GM06990 (cell line): ENCODE measurements at regions not wholly inside any gene's neighbourhood (a gene's known extent, or its start where the extent isn't known, plus 50 kb on each side); places are given as distances from the start of the nearest gene placed in this dataset.

Experiments
- DNase-seq: peaks from one replicate; pipeline ENCODE4 v3.0.0-alpha.2; 2011; ENCODE audit not compliant: insufficient read length; ENCODE audit errors: extremely low read depth
- H3K27me3 ChIP-seq: replicated peaks from 2 replicates; pipeline ENCODE4 v1.6.0; 2011; ENCODE audit warnings: low read length; ENCODE audit not compliant: control insufficient read depth, insufficient read depth
- H3K36me3 ChIP-seq: 2 replicates; pipeline ENCODE4 v1.5.1; 2011; ENCODE audit warnings: low read length; ENCODE audit not compliant: control insufficient read depth, insufficient read depth
- H3K4me3 ChIP-seq: replicated peaks from 2 replicates; pipeline ENCODE4 v1.5.1; 2011; ENCODE audit warnings: low read depth, mild to moderate bottlenecking, control low read depth, low read length
- TF ChIP-seq, protein P1 (sequence below): IDR thresholded peaks from 2 replicates; pipeline ENCODE4 v1.5.1; 2011; ENCODE audit warnings: low read length, control low read depth, mild to moderate bottlenecking, inconsistent platforms; ENCODE audit not compliant: insufficient read depth, poor library complexity, severe bottlenecking

GRCh38 chr20:60352017-60352416 lies 393.8 kb downstream of the CDH26 start:
- DNase-seq: no peak
- no peaks in the 10 kb centered on the region for H3K36me3 ChIP-seq
- TF ChIP-seq, protein P1, sequence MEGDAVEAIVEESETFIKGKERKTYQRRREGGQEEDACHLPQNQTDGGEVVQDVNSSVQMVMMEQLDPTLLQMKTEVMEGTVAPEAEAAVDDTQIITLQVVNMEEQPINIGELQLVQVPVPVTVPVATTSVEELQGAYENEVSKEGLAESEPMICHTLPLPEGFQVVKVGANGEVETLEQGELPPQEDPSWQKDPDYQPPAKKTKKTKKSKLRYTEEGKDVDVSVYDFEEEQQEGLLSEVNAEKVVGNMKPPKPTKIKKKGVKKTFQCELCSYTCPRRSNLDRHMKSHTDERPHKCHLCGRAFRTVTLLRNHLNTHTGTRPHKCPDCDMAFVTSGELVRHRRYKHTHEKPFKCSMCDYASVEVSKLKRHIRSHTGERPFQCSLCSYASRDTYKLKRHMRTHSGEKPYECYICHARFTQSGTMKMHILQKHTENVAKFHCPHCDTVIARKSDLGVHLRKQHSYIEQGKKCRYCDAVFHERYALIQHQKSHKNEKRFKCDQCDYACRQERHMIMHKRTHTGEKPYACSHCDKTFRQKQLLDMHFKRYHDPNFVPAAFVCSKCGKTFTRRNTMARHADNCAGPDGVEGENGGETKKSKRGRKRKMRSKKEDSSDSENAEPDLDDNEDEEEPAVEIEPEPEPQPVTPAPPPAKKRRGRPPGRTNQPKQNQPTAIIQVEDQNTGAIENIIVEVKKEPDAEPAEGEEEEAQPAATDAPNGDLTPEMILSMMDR: no peak
- no peak overlapping the region for H3K4me3 ChIP-seq
- H3K27me3 ChIP-seq: no peaks in the 10 kb centered on the region

DNA sequence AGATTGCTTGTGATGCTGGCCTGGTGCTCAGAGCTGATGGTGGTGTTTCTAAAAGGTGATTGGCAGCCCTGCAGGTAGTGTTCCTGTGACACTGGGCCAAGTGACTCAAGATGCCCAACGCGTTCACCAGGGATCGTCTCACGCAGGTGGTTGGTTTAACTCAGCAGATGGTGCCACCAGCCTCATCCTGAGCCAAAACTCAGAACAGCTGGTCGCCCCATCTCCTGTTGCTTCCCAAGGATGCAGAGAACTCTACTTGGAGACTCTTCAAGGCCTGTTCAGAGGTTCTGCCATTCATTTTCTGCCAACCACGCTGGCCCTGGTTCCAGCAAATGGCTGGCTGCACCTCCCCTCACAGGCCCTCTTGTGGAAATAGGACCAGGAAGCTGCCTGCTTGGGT lies 394.4 kb downstream of the CDH26 start:
- Histone ChIP-seq H3K36me3 (no peaks in the 10 kb centered on the region), H3K27me3 (no peaks in the 10 kb centered on the region), H3K4me3 (no peak overlapping the region)
- TF ChIP-seq, protein P1: no peak
- DNase-seq: no peak

DNA sequence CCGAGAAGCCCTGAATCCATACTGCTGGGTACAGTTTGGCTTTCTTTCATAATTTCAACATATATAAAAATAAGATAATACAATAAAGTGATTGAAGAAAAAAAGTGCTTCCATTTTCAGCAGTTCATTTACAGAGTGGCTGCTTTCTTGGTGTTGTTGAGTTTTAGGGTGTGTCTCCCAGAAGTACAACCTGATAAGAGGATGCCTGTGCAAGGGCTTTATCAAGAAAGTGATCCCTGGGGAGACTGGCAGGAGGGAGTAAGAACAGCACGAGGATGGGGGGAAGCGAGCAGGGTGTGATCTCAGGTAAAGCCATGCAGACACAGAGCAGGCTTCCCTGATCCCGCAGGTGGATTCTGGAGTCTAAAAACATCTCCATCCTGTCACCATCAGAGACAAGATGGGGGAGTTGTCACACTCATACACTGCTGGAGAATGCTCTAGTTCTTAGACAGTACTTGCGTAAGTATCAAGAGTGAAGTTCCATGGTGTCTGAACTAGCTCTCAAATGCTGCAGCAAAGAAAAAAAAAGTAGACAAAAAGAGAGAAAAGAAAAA lies 395.9 kb downstream of the CDH26 start:
- no peaks in the 10 kb centered on the region for H3K36me3 ChIP-seq
- no peak overlapping the region for H3K4me3 ChIP-seq
- TF ChIP-seq, protein P1: no peak
- no peak for DNase-seq
- no peaks in the 10 kb centered on the region for H3K27me3 ChIP-seq

DNA sequence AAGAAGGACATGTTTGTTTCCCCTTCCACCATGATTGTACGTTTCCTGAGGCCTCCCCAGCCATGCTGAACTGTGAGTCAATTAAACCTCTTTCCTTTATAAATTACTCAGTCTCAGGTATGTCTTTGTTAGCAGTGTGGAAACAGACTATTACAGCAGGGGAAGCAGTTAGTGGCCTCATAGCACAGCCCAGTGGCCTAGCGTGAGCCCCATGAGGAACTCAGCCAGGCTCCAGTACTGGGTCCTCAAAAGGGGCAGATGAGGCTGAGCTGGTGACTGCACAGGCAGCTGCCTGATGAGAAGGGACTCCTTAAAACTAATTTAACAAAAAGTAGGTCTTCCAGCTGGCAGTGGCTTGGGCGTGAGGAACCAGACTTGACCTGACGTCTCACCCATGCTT lies 399.9 kb downstream of the CDH26 start:
- Histone ChIP-seq H3K36me3 (no peaks in the 10 kb centered on the region), H3K4me3 (no peak overlapping the region), H3K27me3 (no peaks in the 10 kb centered on the region)
- TF ChIP-seq, protein P1: no peak
- DNase-seq: no peak

GRCh38 chr20:60359010-60359409 lies 400.8 kb downstream of the CDH26 start:
- TF ChIP-seq, protein P1: no peak
- no peaks in the 10 kb centered on the region for H3K27me3 ChIP-seq
- DNase-seq: no peak
- no peaks in the 10 kb centered on the region for H3K36me3 ChIP-seq
- no peak overlapping the region for H3K4me3 ChIP-seq
